ENCODE measurements at regions not wholly inside any gene's neighbourhood (a gene's known extent, or its start where the extent isn't known, plus 50 kb on each side); places are given as distances from the start of the nearest gene placed in this dataset.

DNA sequence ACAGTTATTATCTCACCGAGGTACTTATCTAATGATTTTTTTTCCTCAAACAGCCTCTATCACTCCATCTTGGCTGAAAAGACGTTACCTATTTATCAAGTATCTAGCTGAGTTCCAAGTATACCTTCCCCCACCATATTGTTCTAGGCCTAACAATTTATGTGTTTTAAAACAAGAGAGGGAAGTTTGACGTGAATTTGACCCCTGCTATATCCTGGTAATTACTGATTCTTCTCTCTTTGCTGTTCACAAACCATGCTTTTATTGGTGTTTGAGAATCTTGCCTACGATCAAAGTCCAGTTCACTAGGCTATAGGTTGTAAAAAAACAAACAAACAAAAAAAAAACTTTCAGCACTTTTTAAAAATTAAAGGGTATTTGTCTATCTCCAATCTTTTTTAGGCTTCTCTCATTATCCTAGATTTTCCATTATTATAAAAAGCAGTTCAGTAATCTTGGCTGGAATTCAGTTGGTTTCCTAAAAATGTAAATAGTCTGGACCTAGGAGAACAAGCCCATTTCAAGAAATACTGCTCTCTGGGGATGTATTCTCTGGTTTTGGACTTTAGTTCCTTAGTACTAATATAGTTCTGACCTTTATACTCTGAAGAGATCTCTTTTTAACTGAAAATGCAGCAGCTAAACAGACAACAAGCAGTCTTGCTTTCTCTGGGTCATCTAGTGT, 505.4 kb downstream of the CPS1 start:
- TF ChIP-seq, protein P1, sequence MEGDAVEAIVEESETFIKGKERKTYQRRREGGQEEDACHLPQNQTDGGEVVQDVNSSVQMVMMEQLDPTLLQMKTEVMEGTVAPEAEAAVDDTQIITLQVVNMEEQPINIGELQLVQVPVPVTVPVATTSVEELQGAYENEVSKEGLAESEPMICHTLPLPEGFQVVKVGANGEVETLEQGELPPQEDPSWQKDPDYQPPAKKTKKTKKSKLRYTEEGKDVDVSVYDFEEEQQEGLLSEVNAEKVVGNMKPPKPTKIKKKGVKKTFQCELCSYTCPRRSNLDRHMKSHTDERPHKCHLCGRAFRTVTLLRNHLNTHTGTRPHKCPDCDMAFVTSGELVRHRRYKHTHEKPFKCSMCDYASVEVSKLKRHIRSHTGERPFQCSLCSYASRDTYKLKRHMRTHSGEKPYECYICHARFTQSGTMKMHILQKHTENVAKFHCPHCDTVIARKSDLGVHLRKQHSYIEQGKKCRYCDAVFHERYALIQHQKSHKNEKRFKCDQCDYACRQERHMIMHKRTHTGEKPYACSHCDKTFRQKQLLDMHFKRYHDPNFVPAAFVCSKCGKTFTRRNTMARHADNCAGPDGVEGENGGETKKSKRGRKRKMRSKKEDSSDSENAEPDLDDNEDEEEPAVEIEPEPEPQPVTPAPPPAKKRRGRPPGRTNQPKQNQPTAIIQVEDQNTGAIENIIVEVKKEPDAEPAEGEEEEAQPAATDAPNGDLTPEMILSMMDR (IDR thresholded peaks at IDR 0.05; ENCODE audit: low read depth, low read length) = no peak
- TF ChIP-seq POLR2A (IDR thresholded peaks at IDR 0.05; ENCODE audit: extremely low read depth, insufficient read length) (no peak), MYC (IDR thresholded peaks at IDR 0.05; ENCODE audit: low read depth, low read length) (no peak)

Measured in NB4 (cell line).